HCT116 (cell line): ENCODE measurements at regions not wholly inside any gene's neighbourhood (a gene's known extent, or its start where the extent isn't known, plus 50 kb on each side); places are given as distances from the start of the nearest gene placed in this dataset.

ENCODE experiments used
- ATAC-seq: fragments of 200-7000 bp; cut with Tn5 transposase; 2 replicates; pipeline ENCODE4 v1.9.1; 2020; ENCODE audit warnings: mild to moderate bottlenecking, moderate library complexity
- BruUV-seq: library from RNA; stranded (reverse); fragments of 400-500 nt; replicated peaks from 2 replicates; lab custom pipeline; 2021; lab: Mats Ljungman, UMichigan
- CTCF ChIA-PET: fragments of 300-600 bp; sonication (Branson Sonifier 250); formaldehyde crosslinking; loops from one replicate; lab custom pipeline; 2021; ENCODE audit warnings: antibody characterized with exemption; lab: Charles Lee
- POLR2A ChIA-PET: fragments of 300-600, 350-600 bp; sonication (Branson Sonifier 250); formaldehyde crosslinking; loops from one replicate; lab custom pipeline; 2021; ENCODE audit warnings: antibody characterized with exemption; lab: Charles Lee
- RAD21 ChIA-PET, 2 experiments: fragments of 300-600 bp; sonication (Branson Sonifier 250); formaldehyde crosslinking; loops; one replicate each; lab custom pipeline; 2023; ENCODE audit warnings: low total read pairs in 2 of 2; ENCODE audit not compliant: uncharacterized antibody in 2 of 2, unreplicated experiment in 2 of 2, low non-redundant PET in 1 of 2; lab: Charles Lee
- DNase-seq: peaks from one replicate; pipeline ENCODE4 v3.0.0-alpha.2; 2010; ENCODE audit warnings: low read depth, low spot score
- H2AFZ ChIP-seq: fragments of 200-600 bp; shearing (Covaris generic), sonication (generic); 2 replicates; pipeline ENCODE4 v1.6.1; 2017; ENCODE audit warnings: low read depth, mixed run types, mixed read lengths, antibody characterized with exemption, low read length; ENCODE audit not compliant: poor library complexity, severe bottlenecking
- H3K27ac ChIP-seq: 2 replicates; pipeline ENCODE4 v1.5.1; 2012; ENCODE audit warnings: low read depth, low read length
- H3K27me3 ChIP-seq: fragments of 200-600 bp; sonication (generic); 2 replicates; pipeline ENCODE4 v1.6.1; 2016; ENCODE audit warnings: mixed run types, low read length, mixed read lengths; ENCODE audit not compliant: insufficient read depth
- H3K36me3 ChIP-seq, 2 experiments: fragments of 200-500 bp in 1 of 2; fragments of 200-600 bp in 1 of 2; sonication (Bioruptor generic) in 1 of 2; sonication (generic) in 1 of 2; 2 replicates each; pipeline versions ENCODE4 v1.5.1 to v1.6.1; 2014 to 2016; ENCODE audit warnings: low read length in 2 of 2, inconsistent platforms in 1 of 2, mixed read lengths in 1 of 2, mixed run types in 1 of 2; ENCODE audit not compliant: insufficient read depth in 2 of 2, control insufficient read depth in 1 of 2
- H3K4me1 ChIP-seq, 2 experiments: fragments of 200-600 bp in 1 of 2; sonication (generic) in 1 of 2; 2 replicates each; pipeline versions ENCODE4 v1.5.1 to v1.6.1; 2012 to 2017; ENCODE audit warnings: low read length in 2 of 2, inconsistent platforms in 1 of 2, mild to moderate bottlenecking in 1 of 2, mixed read lengths in 1 of 2, mixed run types in 1 of 2, moderate library complexity in 1 of 2; ENCODE audit not compliant: insufficient read depth in 2 of 2, control insufficient read depth in 1 of 2
- H3K4me2 ChIP-seq: fragments of 200-600 bp; sonication (generic); 2 replicates; pipeline ENCODE4 v1.6.1; 2017; ENCODE audit warnings: mixed run types, low read length, mixed read lengths
- H3K4me3 ChIP-seq, 2 experiments: fragments of 200-600 bp in 1 of 2; sonication (generic) in 1 of 2; replicated peaks in 1 of 2; 2 replicates each; pipeline ENCODE4 v1.5.1; 2011 to 2016; ENCODE audit warnings: low read length in 2 of 2, control low read depth in 1 of 2, low read depth in 1 of 2, mild to moderate bottlenecking in 1 of 2, mixed read lengths in 1 of 2, mixed run types in 1 of 2
- H3K79me2 ChIP-seq: fragments of 200-600 bp; sonication (generic); 2 replicates; pipeline ENCODE4 v1.6.1; 2017; ENCODE audit warnings: mild to moderate bottlenecking, mixed run types, low read length, moderate library complexity, mixed read lengths; ENCODE audit not compliant: insufficient read depth
- H3K9ac ChIP-seq: fragments of 200-600 bp; sonication (generic); 2 replicates; pipeline ENCODE4 v1.6.1; 2016; ENCODE audit warnings: low read length, mixed read lengths
- H3K9me2 ChIP-seq: fragments of 200-600 bp; sonication (generic), shearing (Covaris generic); 2 replicates; pipeline ENCODE4 v1.6.1; 2017; ENCODE audit warnings: mixed run types, mild to moderate bottlenecking, moderate library complexity; ENCODE audit not compliant: insufficient read depth
- H3K9me3 ChIP-seq, 2 experiments: fragments of 200-500 bp in 1 of 2; fragments of 200-600 bp in 1 of 2; sonication (Bioruptor generic) in 1 of 2; sonication (generic) in 1 of 2; 2 replicates each; pipeline ENCODE4 v1.6.1; 2014 to 2017; ENCODE audit warnings: low read length in 2 of 2, mixed read lengths in 2 of 2, inconsistent platforms in 1 of 2, low read depth in 1 of 2, mild to moderate bottlenecking in 1 of 2, mixed run types in 1 of 2, moderate library complexity in 1 of 2; ENCODE audit not compliant: control insufficient read depth in 1 of 2, insufficient read depth in 1 of 2
- H4K20me1 ChIP-seq: fragments of 200-600 bp; sonication (generic), shearing (Covaris generic); 2 replicates; pipeline ENCODE4 v1.6.1; 2017; ENCODE audit warnings: mixed run types, mild to moderate bottlenecking, moderate library complexity; ENCODE audit not compliant: insufficient read depth
- FOSL1 ChIP-seq: IDR thresholded peaks from 2 replicates; pipeline ENCODE4 v1.6.1; 2012; ENCODE audit warnings: low read depth
- SIN3A ChIP-seq: IDR thresholded peaks from 2 replicates; pipeline ENCODE4 v1.6.1; 2012; ENCODE audit warnings: low read depth
- SRF ChIP-seq: IDR thresholded peaks from 2 replicates; pipeline ENCODE4 v1.6.1; 2012; ENCODE audit warnings: low read depth
- TCF7L2 ChIP-seq: IDR thresholded peaks from 2 replicates; pipeline ENCODE4 v1.7.0; 2011; ENCODE audit warnings: borderline replicate concordance, inconsistent platforms; ENCODE audit not compliant: insufficient read depth, insufficient read length; ENCODE audit errors: extremely low read depth
- intact Hi-C: fragments of 100-400 bp; cut with micrococcal nuclease; formaldehyde crosslinking; loops from 2 replicates; pipeline ENCODE4 v1.10.0; 2022
- TF ChIP-seq, protein P1 (sequence below): IDR thresholded peaks from 2 replicates; pipeline ENCODE4 v1.6.1; 2012; ENCODE audit warnings: low read depth
- TF ChIP-seq, protein P2 (sequence below): IDR thresholded peaks from 2 replicates; pipeline ENCODE4 v1.6.1; 2012
- TF ChIP-seq, protein P3 (sequence below): IDR thresholded peaks from 2 replicates; pipeline ENCODE4 v1.6.1; 2012

DNA sequence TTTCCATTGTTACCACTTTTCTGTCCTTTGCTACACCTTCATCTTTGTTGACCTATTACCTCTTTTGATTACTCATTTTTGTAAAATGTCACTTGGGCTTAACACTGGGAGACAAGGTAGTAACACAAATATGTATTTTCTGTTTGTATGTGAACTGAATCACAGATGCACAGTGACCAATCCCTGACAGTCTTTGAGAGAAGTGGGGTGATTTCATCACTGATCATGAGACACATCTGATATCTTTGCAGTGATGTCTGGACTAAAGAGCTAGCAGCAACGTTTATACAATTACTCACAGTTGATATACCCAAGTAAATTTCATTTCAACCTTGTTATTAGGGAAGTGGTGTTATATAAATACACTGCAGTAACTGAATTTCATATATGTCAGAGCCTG lies 1397.4 kb upstream of the SPRY2 start:
- POLR2A ChIA-PET = no interaction called here
- Histone ChIP-seq H4K20me1 (no peaks in the 10 kb centered on the region), H3K36me3 (no peaks in the 10 kb centered on the region), H3K4me3 (no peak overlapping the region), H3K9me2 (no peaks in the 10 kb centered on the region), H3K4me1 (no peaks in the 10 kb centered on the region), H2AFZ (no peak overlapping the region), H3K4me2 (no peak overlapping the region), H3K27ac (no peak overlapping the region), H3K79me2 (no peaks in the 10 kb centered on the region), H3K27me3 (no peaks in the 10 kb centered on the region), H3K9me3 (no peaks in the 10 kb centered on the region), H3K9ac (no peak overlapping the region)
- intact Hi-C loops = no loop called here
- ATAC-seq (no peak), DNase-seq (no peak)
- CTCF ChIA-PET = no interaction called here
- TF ChIP-seq FOSL1 (no peak), TCF7L2 (no peak), SIN3A (no peak), SRF (no peak)
- TF ChIP-seq, protein P1, sequence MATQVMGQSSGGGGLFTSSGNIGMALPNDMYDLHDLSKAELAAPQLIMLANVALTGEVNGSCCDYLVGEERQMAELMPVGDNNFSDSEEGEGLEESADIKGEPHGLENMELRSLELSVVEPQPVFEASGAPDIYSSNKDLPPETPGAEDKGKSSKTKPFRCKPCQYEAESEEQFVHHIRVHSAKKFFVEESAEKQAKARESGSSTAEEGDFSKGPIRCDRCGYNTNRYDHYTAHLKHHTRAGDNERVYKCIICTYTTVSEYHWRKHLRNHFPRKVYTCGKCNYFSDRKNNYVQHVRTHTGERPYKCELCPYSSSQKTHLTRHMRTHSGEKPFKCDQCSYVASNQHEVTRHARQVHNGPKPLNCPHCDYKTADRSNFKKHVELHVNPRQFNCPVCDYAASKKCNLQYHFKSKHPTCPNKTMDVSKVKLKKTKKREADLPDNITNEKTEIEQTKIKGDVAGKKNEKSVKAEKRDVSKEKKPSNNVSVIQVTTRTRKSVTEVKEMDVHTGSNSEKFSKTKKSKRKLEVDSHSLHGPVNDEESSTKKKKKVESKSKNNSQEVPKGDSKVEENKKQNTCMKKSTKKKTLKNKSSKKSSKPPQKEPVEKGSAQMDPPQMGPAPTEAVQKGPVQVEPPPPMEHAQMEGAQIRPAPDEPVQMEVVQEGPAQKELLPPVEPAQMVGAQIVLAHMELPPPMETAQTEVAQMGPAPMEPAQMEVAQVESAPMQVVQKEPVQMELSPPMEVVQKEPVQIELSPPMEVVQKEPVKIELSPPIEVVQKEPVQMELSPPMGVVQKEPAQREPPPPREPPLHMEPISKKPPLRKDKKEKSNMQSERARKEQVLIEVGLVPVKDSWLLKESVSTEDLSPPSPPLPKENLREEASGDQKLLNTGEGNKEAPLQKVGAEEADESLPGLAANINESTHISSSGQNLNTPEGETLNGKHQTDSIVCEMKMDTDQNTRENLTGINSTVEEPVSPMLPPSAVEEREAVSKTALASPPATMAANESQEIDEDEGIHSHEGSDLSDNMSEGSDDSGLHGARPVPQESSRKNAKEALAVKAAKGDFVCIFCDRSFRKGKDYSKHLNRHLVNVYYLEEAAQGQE = no peak
- TF ChIP-seq, protein P2, sequence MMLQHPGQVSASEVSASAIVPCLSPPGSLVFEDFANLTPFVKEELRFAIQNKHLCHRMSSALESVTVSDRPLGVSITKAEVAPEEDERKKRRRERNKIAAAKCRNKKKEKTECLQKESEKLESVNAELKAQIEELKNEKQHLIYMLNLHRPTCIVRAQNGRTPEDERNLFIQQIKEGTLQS = no peak
- TF ChIP-seq, protein P3, sequence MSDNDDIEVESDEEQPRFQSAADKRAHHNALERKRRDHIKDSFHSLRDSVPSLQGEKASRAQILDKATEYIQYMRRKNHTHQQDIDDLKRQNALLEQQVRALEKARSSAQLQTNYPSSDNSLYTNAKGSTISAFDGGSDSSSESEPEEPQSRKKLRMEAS = no peak
- RAD21 ChIA-PET = no interaction called here
- BruUV-seq = no TSS peak
